ENCODE measurements at regions not wholly inside any gene's neighbourhood (a gene's known extent, or its start where the extent isn't known, plus 50 kb on each side); places are given as distances from the start of the nearest gene placed in this dataset.

DNA sequence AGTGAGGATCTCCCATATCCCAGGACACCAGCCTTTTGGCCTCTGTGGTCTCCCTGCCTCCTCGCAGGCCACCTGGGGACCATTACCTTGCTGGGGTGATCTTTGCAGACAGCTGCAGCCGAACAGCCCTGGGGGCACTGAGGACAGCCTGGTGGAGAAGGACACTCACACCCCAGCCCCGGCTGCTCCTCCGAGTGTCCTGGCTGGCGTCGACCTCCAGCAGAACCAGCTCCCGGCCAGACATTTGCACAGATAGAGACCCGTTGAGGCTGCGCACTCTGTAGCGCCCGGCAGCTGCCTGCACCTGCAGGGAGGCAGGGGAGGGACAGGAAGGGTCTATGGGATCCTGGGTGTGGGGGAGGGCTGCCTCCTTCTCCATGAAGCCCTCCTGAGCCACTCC is 90.3 kb downstream of the RMI2 start:
- intact Hi-C loops (cut with micrococcal nuclease; ENCODE audit: unreplicated experiment): no loop called here

DNA sequence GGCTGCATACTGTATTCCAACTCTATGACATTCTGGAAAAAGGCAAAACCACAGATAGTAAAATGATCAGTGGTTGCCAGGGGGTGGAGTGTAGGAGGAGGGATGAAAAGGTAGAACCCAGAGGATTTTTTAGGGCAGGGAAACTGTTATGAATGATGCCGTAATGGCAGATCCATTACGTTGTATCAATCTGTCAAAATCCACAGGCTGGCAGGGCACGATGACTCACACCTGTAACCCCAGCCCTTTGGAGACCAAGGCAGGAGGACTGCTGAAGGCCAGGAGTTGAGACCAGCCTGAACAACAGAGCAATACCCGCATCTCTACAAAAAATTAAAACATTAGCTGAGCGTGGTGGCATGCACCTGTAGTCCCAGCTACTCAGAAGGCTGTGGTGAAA is 91.8 kb downstream of the RMI2 start:
- intact Hi-C loops (cut with micrococcal nuclease; ENCODE audit: unreplicated experiment): no loop called here
- DNase-seq (ENCODE audit: low spot score): no peak
- no peaks in the 10 kb centered on the region for H3K4me1 ChIP-seq (ENCODE audit: insufficient read depth, low read length, poor library complexity, severe bottlenecking)
- no peak overlapping the region for H2AFZ ChIP-seq (ENCODE audit: low read length)
- ChIA-PET POLR2A (interaction anchor here (2.5 kb wide), 1 partner anchor 10 kb away, joined by 11 read pairs; no protein-coding TSS in a partner anchor), CTCF (ENCODE audit: unreplicated experiment) (no interaction called here)
- H3K27ac ChIP-seq (ENCODE audit: low read depth, low read length, poor library complexity, severe bottlenecking): no peak overlapping the region
- H3K9me3 ChIP-seq (ENCODE audit: low read length): peaks cover 6% of the 10 kb centered on the region; the same call in 1 of the 2 replicates
- no peaks in the 10 kb centered on the region for H3K79me2 ChIP-seq (ENCODE audit: insufficient read depth, low read depth, low read length)
- H3K4me2 ChIP-seq (ENCODE audit: low read length): no peak overlapping the region
- no peak overlapping the region for H3K4me3 ChIP-seq (ENCODE audit: low read depth, low read length, poor library complexity, severe bottlenecking)
- no peaks in the 10 kb centered on the region for H4K20me1 ChIP-seq (ENCODE audit: insufficient read depth, low read length)
- H3K9me2 ChIP-seq (ENCODE audit: insufficient read depth, low read length): no peaks in the 10 kb centered on the region
- no TSS peak for BruUV-seq (replicated peaks)
- H3K36me3 ChIP-seq (ENCODE audit: insufficient read depth, low read length): no peaks in the 10 kb centered on the region
- TF ChIP-seq, protein P1, sequence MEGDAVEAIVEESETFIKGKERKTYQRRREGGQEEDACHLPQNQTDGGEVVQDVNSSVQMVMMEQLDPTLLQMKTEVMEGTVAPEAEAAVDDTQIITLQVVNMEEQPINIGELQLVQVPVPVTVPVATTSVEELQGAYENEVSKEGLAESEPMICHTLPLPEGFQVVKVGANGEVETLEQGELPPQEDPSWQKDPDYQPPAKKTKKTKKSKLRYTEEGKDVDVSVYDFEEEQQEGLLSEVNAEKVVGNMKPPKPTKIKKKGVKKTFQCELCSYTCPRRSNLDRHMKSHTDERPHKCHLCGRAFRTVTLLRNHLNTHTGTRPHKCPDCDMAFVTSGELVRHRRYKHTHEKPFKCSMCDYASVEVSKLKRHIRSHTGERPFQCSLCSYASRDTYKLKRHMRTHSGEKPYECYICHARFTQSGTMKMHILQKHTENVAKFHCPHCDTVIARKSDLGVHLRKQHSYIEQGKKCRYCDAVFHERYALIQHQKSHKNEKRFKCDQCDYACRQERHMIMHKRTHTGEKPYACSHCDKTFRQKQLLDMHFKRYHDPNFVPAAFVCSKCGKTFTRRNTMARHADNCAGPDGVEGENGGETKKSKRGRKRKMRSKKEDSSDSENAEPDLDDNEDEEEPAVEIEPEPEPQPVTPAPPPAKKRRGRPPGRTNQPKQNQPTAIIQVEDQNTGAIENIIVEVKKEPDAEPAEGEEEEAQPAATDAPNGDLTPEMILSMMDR (conservative IDR thresholded peaks at IDR 0.05; ENCODE audit: low read length): no peak
- no peak for TF ChIP-seq EZH2phosphoT487 (IDR thresholded peaks at IDR 0.05; ENCODE audit: borderline replicate concordance, low read depth, low read length)

More for the DNA sequence above, 90.3 kb downstream of the RMI2 start:
- H3K4me3 ChIP-seq (ENCODE audit: low read depth, low read length, poor library complexity, severe bottlenecking): no peak overlapping the region
- no peak overlapping the region for H2AFZ ChIP-seq (ENCODE audit: low read length)
- TF ChIP-seq EZH2phosphoT487 (IDR thresholded peaks at IDR 0.05; ENCODE audit: borderline replicate concordance, low read depth, low read length): no peak
- TF ChIP-seq, protein P1 (conservative IDR thresholded peaks at IDR 0.05; ENCODE audit: low read length): no peak
- H3K9me3 ChIP-seq (ENCODE audit: low read length): peaks cover 6% of the 10 kb centered on the region; the same call in 1 of the 2 replicates
- no peaks in the 10 kb centered on the region for H3K79me2 ChIP-seq (ENCODE audit: insufficient read depth, low read depth, low read length)
- no TSS peak for BruUV-seq (replicated peaks)
- no peaks in the 10 kb centered on the region for H3K4me1 ChIP-seq (ENCODE audit: insufficient read depth, low read length, poor library complexity, severe bottlenecking)
- no peak overlapping the region for H3K4me2 ChIP-seq (ENCODE audit: low read length)
- H3K9me2 ChIP-seq (ENCODE audit: insufficient read depth, low read length): no peaks in the 10 kb centered on the region
- no peak overlapping the region for H3K27ac ChIP-seq (ENCODE audit: low read depth, low read length, poor library complexity, severe bottlenecking)
- no peak for DNase-seq (ENCODE audit: low spot score)
- no peaks in the 10 kb centered on the region for H3K36me3 ChIP-seq (ENCODE audit: insufficient read depth, low read length)
- CTCF ChIA-PET (ENCODE audit: unreplicated experiment): no interaction called here
- POLR2A ChIA-PET: no interaction called here
- no peaks in the 10 kb centered on the region for H4K20me1 ChIP-seq (ENCODE audit: insufficient read depth, low read length)

DNA sequence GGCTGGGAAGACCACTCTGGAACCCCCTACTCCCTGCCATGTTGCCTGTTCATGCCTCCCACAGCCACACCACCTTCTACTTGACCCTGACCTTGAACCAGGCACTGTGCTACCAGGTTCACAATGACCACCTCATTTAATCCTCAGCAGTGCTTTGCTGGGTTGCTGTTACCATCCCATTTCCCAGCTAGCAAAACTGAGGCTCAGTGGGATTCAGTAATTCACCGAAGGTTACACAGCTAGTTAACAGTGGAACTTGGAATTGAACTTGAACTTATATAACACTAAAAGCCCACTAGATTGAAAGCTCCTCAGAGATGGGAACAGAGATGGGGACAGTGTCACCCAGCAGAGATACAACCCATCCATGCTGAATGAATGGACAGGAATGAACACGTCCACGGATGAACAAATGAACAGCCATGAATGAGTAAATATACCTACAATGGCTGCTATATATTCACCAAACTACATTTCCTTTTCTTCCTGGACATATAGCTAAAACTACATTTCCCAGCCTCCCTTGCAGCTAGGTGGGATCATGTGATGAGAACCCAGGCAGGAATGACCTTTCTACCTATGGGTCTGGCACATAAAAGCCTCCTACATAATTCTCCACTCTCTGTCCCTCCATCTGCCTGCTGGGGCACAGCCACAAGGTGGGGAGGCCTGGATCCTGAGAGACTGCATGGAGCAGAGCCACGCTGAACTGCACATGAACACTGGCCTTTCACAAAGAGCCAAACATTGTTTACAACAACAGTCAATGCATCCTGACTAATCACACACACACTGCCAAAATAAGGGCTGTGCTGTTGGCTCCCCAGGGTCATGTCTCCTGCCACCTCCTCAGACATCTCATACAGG is 94.8 kb downstream of the RMI2 start:
- POLR2A ChIA-PET: interaction anchor here (0.6 to 0.9 kb wide), 3 partner anchors 13 to 220 kb away, joined by 3 to 8 read pairs (median 3); no protein-coding TSS in a partner anchor
- no peaks in the 10 kb centered on the region for H3K79me2 ChIP-seq (ENCODE audit: insufficient read depth, low read depth, low read length)
- no peak overlapping the region for H2AFZ ChIP-seq (ENCODE audit: low read length)
- no peaks in the 10 kb centered on the region for H4K20me1 ChIP-seq (ENCODE audit: insufficient read depth, low read length)
- H3K27ac ChIP-seq (ENCODE audit: low read depth, low read length, poor library complexity, severe bottlenecking): no peak overlapping the region
- H3K9me3 ChIP-seq (ENCODE audit: low read length): peaks cover 6% of the 10 kb centered on the region; the same call in 1 of the 2 replicates
- H3K36me3 ChIP-seq (ENCODE audit: insufficient read depth, low read length): no peaks in the 10 kb centered on the region
- no peaks in the 10 kb centered on the region for H3K9me2 ChIP-seq (ENCODE audit: insufficient read depth, low read length)
- no TSS peak for BruUV-seq (replicated peaks)
- DNase-seq (ENCODE audit: low spot score): no peak
- no peaks in the 10 kb centered on the region for H3K4me1 ChIP-seq (ENCODE audit: insufficient read depth, low read length, poor library complexity, severe bottlenecking)
- intact Hi-C loops (cut with micrococcal nuclease; ENCODE audit: unreplicated experiment): no loop called here
- TF ChIP-seq, protein P1 (conservative IDR thresholded peaks at IDR 0.05; ENCODE audit: low read length): no peak
- no peak for TF ChIP-seq EZH2phosphoT487 (IDR thresholded peaks at IDR 0.05; ENCODE audit: borderline replicate concordance, low read depth, low read length)
- H3K4me2 ChIP-seq (ENCODE audit: low read length): no peak overlapping the region
- no peak overlapping the region for H3K4me3 ChIP-seq (ENCODE audit: low read depth, low read length, poor library complexity, severe bottlenecking)
- CTCF ChIA-PET (ENCODE audit: unreplicated experiment): no interaction called here
